ENCODE measurements at regions not wholly inside any gene's neighbourhood (a gene's known extent, or its start where the extent isn't known, plus 50 kb on each side); places are given as distances from the start of the nearest gene placed in this dataset.
"Not testable (repeated sequence)": the region's sequence is repeated elsewhere in the genome, so short reads cannot be mapped to it uniquely, and the experiment has no call there.

- DNase-seq: no peak
- Histone ChIP-seq H3K27me3 (ENCODE audit: control insufficient read depth in 3 of 3, insufficient read depth in 3 of 3, low read length in 3 of 3) (no peaks in the 10 kb centered on the region), H3K4me1 (ENCODE audit: control insufficient read depth in 3 of 3, insufficient read depth in 2 of 3, low read depth in 1 of 3, low read length in 2 of 3) (no peaks in the 10 kb centered on the region), H3K9me3 (ENCODE audit: control insufficient read depth in 2 of 2, insufficient read depth in 1 of 2, low read depth in 1 of 2, low read length in 1 of 2) (no peaks in the 10 kb centered on the region), H3K36me3 (ENCODE audit: control insufficient read depth in 3 of 3, insufficient read depth in 2 of 3, low read depth in 1 of 3, low read length in 3 of 3) (no peaks in the 10 kb centered on the region), H3K4me3 (ENCODE audit: low read depth in 1 of 3, low read length in 3 of 3) (no peak overlapping the region), H3K27ac (ENCODE audit: low read depth in 1 of 3, low read length in 2 of 3) (no peak overlapping the region)
- FAIRE-seq: no peak
- 81 to 95% (median 84%) methylated on average over 1 of the region's 1 CpG for WGBS, 3 donors
Observed at GRCh38 chr4:60368986-60369385, 831.1 kb upstream of the ADGRL3 start.

GRCh38 chr4:60378010-60378409, 822.1 kb upstream of the ADGRL3 start:
- Histone ChIP-seq H3K27me3 (ENCODE audit: control insufficient read depth in 3 of 3, insufficient read depth in 3 of 3, low read length in 3 of 3) (no peaks in the 10 kb centered on the region), H3K9me3 (ENCODE audit: control insufficient read depth in 2 of 2, insufficient read depth in 1 of 2, low read depth in 1 of 2, low read length in 1 of 2) (no peaks in the 10 kb centered on the region), H3K36me3 (ENCODE audit: control insufficient read depth in 3 of 3, insufficient read depth in 2 of 3, low read depth in 1 of 3, low read length in 3 of 3) (no peaks in the 10 kb centered on the region), H3K4me1 (ENCODE audit: control insufficient read depth in 3 of 3, insufficient read depth in 2 of 3, low read depth in 1 of 3, low read length in 2 of 3) (no peaks in the 10 kb centered on the region), H3K4me3 (ENCODE audit: low read depth in 1 of 3, low read length in 3 of 3) (no peak overlapping the region), H3K27ac (ENCODE audit: low read depth in 1 of 3, low read length in 2 of 3) (no peak overlapping the region)
- DNase-seq (no peak), FAIRE-seq (no peak)
- WGBS, 3 donors: 42 to 70% (median 60%) methylated on average over 1 of the region's 1 CpG

- 79 to 84% (median 82%) methylated on average over 2 of the region's 2 CpGs for WGBS, 3 donors
- H3K4me1 ChIP-seq (ENCODE audit: control insufficient read depth in 3 of 3, insufficient read depth in 2 of 3, low read depth in 1 of 3, low read length in 2 of 3): no peaks in the 10 kb centered on the region
- no peaks in the 10 kb centered on the region for H3K36me3 ChIP-seq (ENCODE audit: control insufficient read depth in 3 of 3, insufficient read depth in 2 of 3, low read depth in 1 of 3, low read length in 3 of 3)
- H3K4me3 ChIP-seq (ENCODE audit: low read depth in 1 of 3, low read length in 3 of 3): no peak overlapping the region
- no peak for FAIRE-seq
- H3K27ac ChIP-seq (ENCODE audit: low read depth in 1 of 3, low read length in 2 of 3): no peak overlapping the region
- no peak for DNase-seq
- H3K27me3 ChIP-seq (ENCODE audit: control insufficient read depth in 3 of 3, insufficient read depth in 3 of 3, low read length in 3 of 3): no peaks in the 10 kb centered on the region
- H3K9me3 ChIP-seq (ENCODE audit: control insufficient read depth in 2 of 2, insufficient read depth in 1 of 2, low read depth in 1 of 2, low read length in 1 of 2): peaks cover 0 to 3% of the 10 kb centered on the region in 2 donors
Observed at GRCh38 chr4:60384516-60384915, 815.6 kb upstream of the ADGRL3 start.

GRCh38 chr4:60389633-60390032, 810.5 kb upstream of the ADGRL3 start:
- no peak overlapping the region for H3K27ac ChIP-seq (ENCODE audit: low read depth in 1 of 3, low read length in 2 of 3)
- H3K36me3 ChIP-seq (ENCODE audit: control insufficient read depth in 3 of 3, insufficient read depth in 2 of 3, low read depth in 1 of 3, low read length in 3 of 3): no peaks in the 10 kb centered on the region
- DNase-seq (no peak), FAIRE-seq (no peak)
- H3K27me3 ChIP-seq (ENCODE audit: control insufficient read depth in 3 of 3, insufficient read depth in 3 of 3, low read length in 3 of 3): no peaks in the 10 kb centered on the region
- no peaks in the 10 kb centered on the region for H3K4me1 ChIP-seq (ENCODE audit: control insufficient read depth in 3 of 3, insufficient read depth in 2 of 3, low read depth in 1 of 3, low read length in 2 of 3)
- H3K9me3 ChIP-seq (ENCODE audit: control insufficient read depth in 2 of 2, insufficient read depth in 1 of 2, low read depth in 1 of 2, low read length in 1 of 2): peaks cover 2 to 3% of the 10 kb centered on the region in 2 donors
- 91 to 95% (median 93%) methylated on average over 4 of the region's 4 CpGs for WGBS, 3 donors
- no peak overlapping the region for H3K4me3 ChIP-seq (ENCODE audit: low read depth in 1 of 3, low read length in 3 of 3)

- Histone ChIP-seq H3K27ac (ENCODE audit: low read depth in 1 of 3, low read length in 2 of 3) (no peak overlapping the region), H3K36me3 (ENCODE audit: control insufficient read depth in 3 of 3, insufficient read depth in 2 of 3, low read depth in 1 of 3, low read length in 3 of 3) (no peaks in the 10 kb centered on the region), H3K4me1 (ENCODE audit: control insufficient read depth in 3 of 3, insufficient read depth in 2 of 3, low read depth in 1 of 3, low read length in 2 of 3) (no peaks in the 10 kb centered on the region), H3K4me3 (ENCODE audit: low read depth in 1 of 3, low read length in 3 of 3) (no peak overlapping the region), H3K9me3 (ENCODE audit: control insufficient read depth in 2 of 2, insufficient read depth in 1 of 2, low read depth in 1 of 2, low read length in 1 of 2) (peaks cover 0 to 2% of the 10 kb centered on the region in 2 donors), H3K27me3 (ENCODE audit: control insufficient read depth in 3 of 3, insufficient read depth in 3 of 3, low read length in 3 of 3) (no peaks in the 10 kb centered on the region)
- FAIRE-seq: no peak
- no peak for DNase-seq
- WGBS, 3 donors: 54 to 67% (median 63%) methylated on average over 5 of the region's 5 CpGs
Observed at GRCh38 chr4:60396341-60397049, 803.6 kb upstream of the ADGRL3 start.

GRCh38 chr4:60400593-60400992, 799.5 kb upstream of the ADGRL3 start:
- Histone ChIP-seq H3K4me3 (ENCODE audit: low read depth in 1 of 3, low read length in 3 of 3) (no peak overlapping the region), H3K27ac (ENCODE audit: low read depth in 1 of 3, low read length in 2 of 3) (no peak overlapping the region), H3K4me1 (ENCODE audit: control insufficient read depth in 3 of 3, insufficient read depth in 2 of 3, low read depth in 1 of 3, low read length in 2 of 3) (no peaks in the 10 kb centered on the region), H3K27me3 (ENCODE audit: control insufficient read depth in 3 of 3, insufficient read depth in 3 of 3, low read length in 3 of 3) (no peaks in the 10 kb centered on the region), H3K36me3 (ENCODE audit: control insufficient read depth in 3 of 3, insufficient read depth in 2 of 3, low read depth in 1 of 3, low read length in 3 of 3) (no peaks in the 10 kb centered on the region), H3K9me3 (ENCODE audit: control insufficient read depth in 2 of 2, insufficient read depth in 1 of 2, low read depth in 1 of 2, low read length in 1 of 2) (no peaks in the 10 kb centered on the region)
- FAIRE-seq (no peak), DNase-seq (no peak)
- 30 to 66% (median 50%) methylated on average over 2 of the region's 2 CpGs for WGBS, 3 donors

- H3K9me3 ChIP-seq (ENCODE audit: control insufficient read depth in 2 of 2, insufficient read depth in 1 of 2, low read depth in 1 of 2, low read length in 1 of 2): no peaks in the 10 kb centered on the region
- H3K36me3 ChIP-seq (ENCODE audit: control insufficient read depth in 3 of 3, insufficient read depth in 2 of 3, low read depth in 1 of 3, low read length in 3 of 3): no peaks in the 10 kb centered on the region
- 0 to 1% (median 0%) methylated on average over 1 of the region's 1 CpG for WGBS, 3 donors
- FAIRE-seq (no peak), DNase-seq (no peak)
- no peak overlapping the region for H3K4me3 ChIP-seq (ENCODE audit: low read depth in 1 of 3, low read length in 3 of 3)
- no peaks in the 10 kb centered on the region for H3K27me3 ChIP-seq (ENCODE audit: control insufficient read depth in 3 of 3, insufficient read depth in 3 of 3, low read length in 3 of 3)
- H3K27ac ChIP-seq (ENCODE audit: low read depth in 1 of 3, low read length in 2 of 3): no peak overlapping the region
- H3K4me1 ChIP-seq (ENCODE audit: control insufficient read depth in 3 of 3, insufficient read depth in 2 of 3, low read depth in 1 of 3, low read length in 2 of 3): no peaks in the 10 kb centered on the region
Observed at GRCh38 chr4:60404027-60404426, 796.1 kb upstream of the ADGRL3 start.

- H3K27me3 ChIP-seq (ENCODE audit: control insufficient read depth in 3 of 3, insufficient read depth in 3 of 3, low read length in 3 of 3): no peaks in the 10 kb centered on the region
- H3K4me3 ChIP-seq (ENCODE audit: low read depth in 1 of 3, low read length in 3 of 3): no peak overlapping the region
- DNase-seq (no peak), FAIRE-seq (no peak)
- 69 to 80% (median 75%) methylated on average over 4 of the region's 4 CpGs for WGBS, 3 donors
- no peaks in the 10 kb centered on the region for H3K9me3 ChIP-seq (ENCODE audit: control insufficient read depth in 2 of 2, insufficient read depth in 1 of 2, low read depth in 1 of 2, low read length in 1 of 2)
- H3K36me3 ChIP-seq (ENCODE audit: control insufficient read depth in 3 of 3, insufficient read depth in 2 of 3, low read depth in 1 of 3, low read length in 3 of 3): no peaks in the 10 kb centered on the region
- H3K4me1 ChIP-seq (ENCODE audit: control insufficient read depth in 3 of 3, insufficient read depth in 2 of 3, low read depth in 1 of 3, low read length in 2 of 3): no peaks in the 10 kb centered on the region
- no peak overlapping the region for H3K27ac ChIP-seq (ENCODE audit: low read depth in 1 of 3, low read length in 2 of 3)
Observed at GRCh38 chr4:60422439-60422838, 777.7 kb upstream of the ADGRL3 start.

- DNase-seq, FAIRE-seq: not testable (repeated sequence)
Observed at GRCh38 chr4:60423573-60424184, 776.4 kb upstream of the ADGRL3 start.

More at GRCh38 chr4:60423573-60424184, 776.4 kb upstream of the ADGRL3 start:
- H3K36me3 ChIP-seq (ENCODE audit: control insufficient read depth in 3 of 3, insufficient read depth in 2 of 3, low read depth in 1 of 3, low read length in 3 of 3); H3K4me3 ChIP-seq (ENCODE audit: low read depth in 1 of 3, low read length in 3 of 3); H3K27ac ChIP-seq (ENCODE audit: low read depth in 1 of 3, low read length in 2 of 3); H3K4me1 ChIP-seq (ENCODE audit: control insufficient read depth in 3 of 3, insufficient read depth in 2 of 3, low read depth in 1 of 3, low read length in 2 of 3); H3K27me3 ChIP-seq (ENCODE audit: control insufficient read depth in 3 of 3, insufficient read depth in 3 of 3, low read length in 3 of 3); H3K9me3 ChIP-seq (ENCODE audit: control insufficient read depth in 2 of 2, insufficient read depth in 1 of 2, low read depth in 1 of 2, low read length in 1 of 2): not testable (repeated sequence)
